Activated CD4-positive, alpha-beta T cell treated with anti-CD3 and anti-CD28 coated beads, Interleukin-2, amount 10 ng/mL, durations not matched to agents 24 days and 14 days (primary cell): ENCODE measurements at regions not wholly inside any gene's neighbourhood (a gene's known extent, or its start where the extent isn't known, plus 50 kb on each side); places are given as distances from the start of the nearest gene placed in this dataset.
"Not testable (repeated sequence)": the region's sequence is repeated elsewhere in the genome, so short reads cannot be mapped to it uniquely, and the experiment has no call there.

Source experiments
- DNase-seq: peaks from one replicate; pipeline ENCODE4 v3.0.0; 2022
- H3K27ac Mint-ChIP-seq: one replicate; pipeline ENCODE4 v1.8.0; 2022; ENCODE audit warnings: mild to moderate bottlenecking, mixed read lengths
- H3K27me3 Mint-ChIP-seq: one replicate; pipeline ENCODE4 v1.8.0; 2022; ENCODE audit warnings: mixed read lengths
- H3K36me3 Mint-ChIP-seq: one replicate; pipeline ENCODE4 v1.8.0; 2022; ENCODE audit warnings: low read depth, mild to moderate bottlenecking, mixed read lengths
- H3K4me1 Mint-ChIP-seq: one replicate; pipeline ENCODE4 v1.8.0; 2021; ENCODE audit warnings: mixed read lengths
- H3K4me3 Mint-ChIP-seq: one replicate; pipeline ENCODE4 v1.8.0; 2022; ENCODE audit warnings: mild to moderate bottlenecking, moderate library complexity, mixed read lengths
- H3K9me3 Mint-ChIP-seq: one replicate; pipeline ENCODE4 v1.8.0; 2021; ENCODE audit warnings: mixed read lengths
- intact Hi-C: fragments of 100-400 bp; cut with micrococcal nuclease; formaldehyde crosslinking; loops from one replicate; pipeline ENCODE4 v1.15.1; 2023

GRCh38 chrX:37904833-37905232 is 57.5 kb upstream of the DYNLT3 start:
- Mint-ChIP-seq H3K4me3 (no peak overlapping the region), H3K4me1 (no peaks in the 10 kb centered on the region), H3K36me3 (no peaks in the 10 kb centered on the region), H3K27me3 (peaks cover 21% of the 10 kb centered on the region), H3K9me3 (no peaks in the 10 kb centered on the region), H3K27ac (no peak overlapping the region)
- intact Hi-C loops, result no loop called here
- DNase-seq, result no peak

DNA sequence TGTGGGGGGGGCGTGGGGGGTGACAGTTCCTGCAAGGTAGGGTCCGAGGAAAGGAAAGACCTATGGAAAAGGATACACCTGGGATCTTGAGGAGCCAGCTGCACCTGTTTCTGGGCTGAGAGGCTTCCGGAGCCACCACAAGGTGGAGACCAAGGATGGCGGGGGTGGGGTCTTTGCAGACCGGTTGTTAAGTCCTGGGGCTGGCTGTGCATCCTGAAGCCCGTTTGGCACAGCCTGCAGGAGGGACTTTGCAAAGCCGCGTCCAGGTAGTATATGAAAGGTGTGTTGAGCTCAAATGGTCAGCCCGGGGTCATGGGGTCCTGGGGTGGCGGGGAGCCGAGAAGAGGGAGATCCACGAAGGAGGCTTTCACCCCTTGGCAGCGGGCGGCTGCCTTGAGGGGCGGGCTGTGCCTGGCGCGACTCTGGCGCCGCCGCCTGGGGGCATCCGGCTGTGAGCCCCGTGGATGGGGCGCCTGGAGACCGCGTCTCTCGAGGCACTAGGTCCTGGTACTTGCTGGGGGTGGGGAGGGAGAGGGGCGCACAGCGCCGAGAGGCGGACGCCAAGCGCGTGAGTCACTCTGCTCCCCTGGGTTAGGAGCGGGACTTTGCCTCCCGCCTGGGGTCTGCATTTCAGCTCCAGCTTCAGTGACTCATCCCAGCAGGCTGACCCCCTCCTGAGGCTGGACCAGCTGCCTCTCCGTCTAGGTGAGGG is 58.2 kb upstream of the DYNLT3 start:
- peaks cover 21% of the 10 kb centered on the region for H3K27me3 Mint-ChIP-seq
- H3K4me3 Mint-ChIP-seq, result no peak overlapping the region
- intact Hi-C loops, result no loop called here

GRCh38 chrX:37906357-37906756 is 59.0 kb upstream of the DYNLT3 start:
- Mint-ChIP-seq H3K9me3 (no peaks in the 10 kb centered on the region), H3K27me3 (peaks cover 21% of the 10 kb centered on the region), H3K4me3 (no peak overlapping the region), H3K36me3 (no peaks in the 10 kb centered on the region), H3K4me1 (no peaks in the 10 kb centered on the region), H3K27ac (no peak overlapping the region)
- intact Hi-C loops, result no loop called here
- no peak for DNase-seq

More for the DNA sequence above, 58.2 kb upstream of the DYNLT3 start:
- no peak for DNase-seq
- Mint-ChIP-seq H3K36me3 (no peaks in the 10 kb centered on the region), H3K9me3 (no peaks in the 10 kb centered on the region), H3K4me1 (no peaks in the 10 kb centered on the region), H3K27ac (no peak overlapping the region)

DNA sequence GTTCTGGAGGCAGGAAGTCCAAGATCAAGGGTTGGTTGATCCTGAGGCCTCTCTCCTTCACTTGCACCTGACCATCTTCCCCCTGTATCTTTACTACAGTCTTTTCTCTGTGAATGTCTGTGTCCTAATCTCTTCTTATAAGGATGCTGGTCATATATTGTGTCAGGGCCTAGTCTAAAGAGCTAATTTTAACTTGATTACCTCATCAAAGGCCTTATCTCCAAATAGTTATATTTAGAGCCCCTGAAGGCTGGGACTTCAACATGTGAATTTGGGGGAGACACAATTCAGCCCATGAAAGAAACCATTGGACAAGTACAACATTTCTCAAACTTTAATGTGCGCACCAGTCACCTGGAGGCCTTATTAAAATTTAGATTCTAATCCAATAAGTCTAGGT is 62.8 kb upstream of the DYNLT3 start:
- no peak for DNase-seq
- intact Hi-C loops, result no loop called here
- Mint-ChIP-seq H3K4me1 (no peaks in the 10 kb centered on the region), H3K4me3 (no peak overlapping the region), H3K36me3 (no peaks in the 10 kb centered on the region), H3K27ac (no peak overlapping the region), H3K27me3 (peaks cover 15% of the 10 kb centered on the region), H3K9me3 (no peaks in the 10 kb centered on the region)

- Mint-ChIP-seq H3K9me3 (no peaks in the 10 kb centered on the region), H3K27me3 (peaks cover 4% of the 10 kb centered on the region), H3K27ac (no peak overlapping the region), H3K4me1 (no peaks in the 10 kb centered on the region), H3K36me3 (no peaks in the 10 kb centered on the region), H3K4me3 (no peak overlapping the region)
- intact Hi-C loops, result no loop called here
- DNase-seq, result no peak
These were observed 64.9 kb upstream of the DYNLT3 start for GRCh38 chrX:37912304-37912703.

DNA sequence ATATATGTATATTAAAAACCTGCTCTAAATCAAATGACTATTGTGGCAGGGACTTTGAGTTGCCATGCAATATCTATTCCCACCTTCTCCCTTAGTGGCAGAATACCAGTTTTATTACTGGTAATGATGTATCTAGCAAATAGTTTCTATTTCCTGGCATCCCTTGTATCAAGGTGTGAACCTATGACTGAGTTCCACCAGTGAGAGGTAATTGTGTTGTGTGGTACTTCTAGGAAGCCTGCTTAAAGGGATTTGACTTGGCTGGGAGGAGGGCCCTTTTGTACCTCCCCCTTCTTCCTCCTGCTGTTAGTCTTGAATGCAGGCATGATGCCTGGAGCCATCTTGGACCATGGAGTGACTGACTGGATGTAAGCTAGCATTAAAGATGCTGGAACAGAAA is 65.4 kb upstream of the DYNLT3 start:
- no peak overlapping the region for H3K4me3 Mint-ChIP-seq
- peaks cover 2% of the 10 kb centered on the region for H3K27me3 Mint-ChIP-seq
- H3K27ac Mint-ChIP-seq, result no peak overlapping the region
- DNase-seq, result no peak
- intact Hi-C loops, result no loop called here
- no peaks in the 10 kb centered on the region for H3K9me3 Mint-ChIP-seq
- H3K36me3 Mint-ChIP-seq, result no peaks in the 10 kb centered on the region
- no peaks in the 10 kb centered on the region for H3K4me1 Mint-ChIP-seq

DNA sequence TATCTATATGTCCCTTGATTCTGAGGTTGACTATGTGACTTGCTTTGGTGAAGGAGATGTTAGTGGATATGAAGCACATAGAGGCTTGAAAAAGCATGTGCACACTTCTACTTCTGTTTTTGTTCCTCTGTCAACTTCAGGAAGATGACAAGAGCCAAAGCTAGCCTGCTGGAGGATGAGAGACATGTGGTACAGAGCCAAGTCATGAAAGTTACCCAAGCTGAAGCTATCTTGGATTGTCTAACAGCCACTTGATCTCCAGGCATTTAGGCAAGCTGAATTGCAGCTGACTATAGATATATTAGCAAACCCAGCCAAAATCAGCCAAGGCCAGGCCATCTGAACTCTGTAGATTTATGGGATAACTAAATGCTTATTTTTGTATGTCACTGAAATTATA is 70.8 kb upstream of the DYNLT3 start:
- intact Hi-C loops, result no loop called here
- DNase-seq, result no peak
- Mint-ChIP-seq H3K9me3 (no peaks in the 10 kb centered on the region), H3K4me1 (no peaks in the 10 kb centered on the region), H3K4me3 (no peak overlapping the region), H3K27me3 (peaks cover 2% of the 10 kb centered on the region), H3K36me3 (no peaks in the 10 kb centered on the region), H3K27ac (no peak overlapping the region)

GRCh38 chrX:37918703-37919102 is 71.3 kb upstream of the DYNLT3 start:
- H3K4me1 Mint-ChIP-seq, result no peaks in the 10 kb centered on the region
- no peak overlapping the region for H3K4me3 Mint-ChIP-seq

DNA sequence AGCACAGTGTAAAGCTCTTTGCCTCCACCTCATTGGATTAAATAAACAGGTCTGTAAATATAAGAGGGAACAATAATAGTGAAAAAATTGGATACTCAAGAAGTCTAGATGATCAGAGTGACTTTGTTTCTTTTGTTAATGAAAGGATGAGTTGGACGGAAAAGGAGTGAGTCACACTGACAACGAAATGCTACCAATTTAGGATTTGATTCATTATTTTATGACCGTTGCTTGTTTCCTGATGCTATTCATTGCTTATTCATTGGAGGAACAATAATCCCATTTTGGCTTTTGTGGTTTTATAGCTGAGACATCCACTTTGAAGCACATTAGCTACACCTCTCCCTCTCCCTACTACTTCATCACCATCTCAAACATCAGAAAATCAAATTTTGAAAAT is 74.4 kb upstream of the DYNLT3 start:
- H3K4me1 Mint-ChIP-seq, result peaks cover 2% of the 10 kb centered on the region
- no peaks in the 10 kb centered on the region for H3K27me3 Mint-ChIP-seq
- no peaks in the 10 kb centered on the region for H3K9me3 Mint-ChIP-seq
- no peak for DNase-seq
- no peaks in the 10 kb centered on the region for H3K36me3 Mint-ChIP-seq
- intact Hi-C loops, result no loop called here
- no peak overlapping the region for H3K4me3 Mint-ChIP-seq
- no peak overlapping the region for H3K27ac Mint-ChIP-seq

More at GRCh38 chrX:37918703-37919102, 71.3 kb upstream of the DYNLT3 start:
- H3K27me3 Mint-ChIP-seq, result peaks cover 2% of the 10 kb centered on the region
- intact Hi-C loops, result no loop called here
- DNase-seq, result no peak
- no peak overlapping the region for H3K27ac Mint-ChIP-seq
- no peaks in the 10 kb centered on the region for H3K9me3 Mint-ChIP-seq
- no peaks in the 10 kb centered on the region for H3K36me3 Mint-ChIP-seq

- no peak for DNase-seq
- Mint-ChIP-seq H3K27me3 (no peaks in the 10 kb centered on the region), H3K9me3 (no peaks in the 10 kb centered on the region), H3K27ac (no peak overlapping the region), H3K4me1 (peaks cover 4% of the 10 kb centered on the region), H3K4me3 (no peak overlapping the region), H3K36me3 (no peaks in the 10 kb centered on the region)
- intact Hi-C loops, result no loop called here
These were observed 75.6 kb upstream of the DYNLT3 start for GRCh38 chrX:37922928-37923327.

DNA sequence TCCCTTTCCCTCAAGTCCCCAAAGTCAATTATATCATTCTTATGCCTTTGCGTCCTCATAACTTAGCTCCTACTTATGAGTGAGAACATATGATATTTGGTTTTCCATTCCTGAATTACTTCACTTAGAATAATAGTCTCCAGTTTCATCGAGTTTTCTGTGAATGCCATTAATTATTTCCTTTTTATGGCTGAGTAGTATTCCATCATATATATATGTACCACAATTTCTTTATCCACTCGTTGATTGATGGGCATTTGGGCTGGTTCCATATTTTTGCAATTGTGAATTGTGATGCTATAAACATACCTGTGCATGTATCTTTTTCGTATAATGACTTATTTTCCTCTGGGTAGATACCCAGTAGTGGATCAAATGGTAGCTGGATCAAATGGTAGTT is 78.4 kb upstream of the DYNLT3 start:
- intact Hi-C loops, result loop anchor here (2.0 kb wide), 2 partner anchors 241 to 401 kb away; partner anchors contain the start of gene RPGR
- DNase-seq, H3K4me1 Mint-ChIP-seq, H3K4me3 Mint-ChIP-seq, H3K9me3 Mint-ChIP-seq, H3K36me3 Mint-ChIP-seq, H3K27me3 Mint-ChIP-seq, H3K27ac Mint-ChIP-seq: not testable (repeated sequence)

- no peak for DNase-seq
- peaks cover 4% of the 10 kb centered on the region for H3K4me1 Mint-ChIP-seq
- no peaks in the 10 kb centered on the region for H3K9me3 Mint-ChIP-seq
- no peaks in the 10 kb centered on the region for H3K27me3 Mint-ChIP-seq
- H3K4me3 Mint-ChIP-seq, result no peak overlapping the region
- intact Hi-C loops, result loop anchor here (2.0 kb wide), 2 partner anchors 240 to 400 kb away; partner anchors contain the start of gene RPGR
- no peaks in the 10 kb centered on the region for H3K36me3 Mint-ChIP-seq
- H3K27ac Mint-ChIP-seq, result no peak overlapping the region
These were observed 79.3 kb upstream of the DYNLT3 start for GRCh38 chrX:37926700-37927099.

DNA sequence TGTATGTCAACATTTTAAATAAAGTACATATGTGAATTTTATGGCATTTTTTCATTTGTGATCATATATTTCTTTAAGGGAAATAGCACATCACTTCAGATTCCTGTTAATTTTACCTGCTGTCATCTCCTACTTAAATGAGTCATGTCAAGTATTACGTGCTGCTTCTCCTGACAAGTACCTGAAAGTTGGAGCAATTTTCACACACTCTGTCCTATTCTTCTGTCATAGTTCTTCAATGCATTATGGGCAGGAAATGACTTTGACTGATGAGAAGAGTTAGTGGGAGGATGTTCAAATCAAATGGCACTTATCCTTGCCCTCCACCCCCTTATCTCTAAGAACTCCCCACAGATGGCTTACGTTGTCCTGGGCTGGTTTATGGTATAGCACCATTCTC is 64.2 kb upstream of the SYTL5 start:
- no peak for DNase-seq
- intact Hi-C loops, result no loop called here
- H3K9me3 Mint-ChIP-seq, result no peaks in the 10 kb centered on the region
- H3K4me3 Mint-ChIP-seq, result no peak overlapping the region
- no peaks in the 10 kb centered on the region for H3K36me3 Mint-ChIP-seq
- H3K27ac Mint-ChIP-seq, result no peak overlapping the region
- no peaks in the 10 kb centered on the region for H3K27me3 Mint-ChIP-seq
- H3K4me1 Mint-ChIP-seq, result no peaks in the 10 kb centered on the region

DNA sequence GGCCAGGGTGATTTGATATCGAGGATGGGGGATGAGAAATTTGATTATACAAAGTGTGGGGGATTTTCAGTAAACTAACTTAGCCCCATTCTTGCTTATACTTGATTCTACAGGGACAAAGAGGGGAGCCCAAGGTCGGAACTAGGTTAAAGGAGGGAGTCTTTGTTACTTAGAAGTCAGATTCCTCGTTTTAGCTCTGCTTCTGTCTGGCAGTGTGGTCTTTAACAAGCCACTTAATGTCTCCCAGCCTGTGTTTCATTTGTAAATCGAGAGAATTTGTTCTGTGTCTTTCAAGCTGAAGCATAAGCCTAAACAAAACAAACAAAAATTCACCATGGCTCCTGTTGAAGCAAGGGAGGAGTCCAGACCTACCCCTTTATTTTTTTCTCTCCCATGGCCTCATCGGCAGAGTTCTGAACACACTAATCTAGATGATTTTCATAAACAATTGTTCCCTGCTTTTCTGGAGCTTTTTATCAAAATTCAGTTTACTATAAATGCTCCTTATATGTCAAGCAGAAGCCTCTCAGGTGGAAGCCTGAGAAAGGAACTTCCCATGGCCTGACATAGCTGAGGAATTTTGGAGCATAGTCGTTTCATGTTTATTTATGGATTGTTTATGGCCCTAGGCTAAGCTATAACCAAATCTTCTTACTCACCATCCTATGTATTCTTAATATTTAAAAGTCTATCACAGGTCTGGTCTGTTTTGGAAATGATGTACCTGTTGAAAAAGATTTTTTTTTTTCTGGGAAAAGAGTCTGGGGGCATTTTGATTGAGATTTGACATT is 62.6 kb upstream of the SYTL5 start:
- intact Hi-C loops, result no loop called here
- no peaks in the 10 kb centered on the region for H3K9me3 Mint-ChIP-seq
- no peak for DNase-seq
- no peak overlapping the region for H3K4me3 Mint-ChIP-seq
- H3K36me3 Mint-ChIP-seq, result no peaks in the 10 kb centered on the region
- peaks cover 3% of the 10 kb centered on the region for H3K27me3 Mint-ChIP-seq
- H3K27ac Mint-ChIP-seq, result no peak overlapping the region
- no peaks in the 10 kb centered on the region for H3K4me1 Mint-ChIP-seq
